Pancreas (tissue), 10 donors: ENCODE measurements at regions not wholly inside any gene's neighbourhood (a gene's known extent, or its start where the extent isn't known, plus 50 kb on each side); places are given as distances from the start of the nearest gene placed in this dataset.

Source experiments
- ATAC-seq, 4 donors: fragments of 200-7000 bp; cut with Tn5 transposase; one replicate each; pipeline versions ENCODE4 v1.8.0 to v1.9.1; 2020; ENCODE audit warnings: mild to moderate bottlenecking in 4 of 4, moderate library complexity in 4 of 4
- DNase-seq, 6 donors: peaks; one replicate each; pipeline ENCODE4 v3.0.0-alpha.2; 2020
- FAIRE-seq: peaks from 2 replicates; lab custom pipeline; 2012; peaks lifted over from hg19 to GRCh38; lab: Jason Lieb, UNC
- H3K27ac ChIP-seq, 4 donors: fragments of 200-600 bp; sonication (generic); 1 replicate in 3 of 4; 2 replicates in 1 of 4; pipeline versions ENCODE4 v1.5.0 to v1.8.0; 2020
- H3K27me3 ChIP-seq, 4 donors: fragments of 200-600 bp; one replicate each; pipeline ENCODE4 v1.8.0; 2021
- H3K36me3 ChIP-seq, 3 donors: fragments of 200-600 bp; sonication (generic) in 1 of 3; one replicate each; pipeline versions ENCODE4 v1.5.0 to v1.8.0; 2020 to 2021
- H3K4me1 ChIP-seq, 3 donors: fragments of 200-600 bp; one replicate each; pipeline ENCODE4 v1.8.0; 2021
- H3K4me3 ChIP-seq, 4 donors: fragments of 200-600 bp; sonication (generic) in 2 of 4; one replicate each; pipeline versions ENCODE4 v1.5.0 to v1.8.0; 2020 to 2021
- H3K9me3 ChIP-seq, 4 donors: fragments of 200-600 bp; one replicate each; pipeline ENCODE4 v1.8.0; 2021
- CTCF ChIP-seq, 4 donors: fragments of 200-600 bp; sonication (generic) in 3 of 4; IDR thresholded peaks; one replicate each; pipeline versions ENCODE4 v1.5.0 to v1.8.0; 2021; ENCODE audit warnings: antibody characterized with exemption in 4 of 4
- WGBS, 2 donors: extraction: QIAGEN DNeasy Blood & Tissue Kit; methylation state at CpG; one replicate each; pipeline ENCODE4 v1.1.7; 2013; 5-methylcytosine and 5-hydroxymethylcytosine counted together
- intact Hi-C, 3 donors: fragments of 100-400 bp; cut with DNase I; formaldehyde crosslinking; loops; one replicate each; pipeline versions ENCODE4 v1.11.1 to v1.14.2; 2022
- donor health status: healthy with polysubstance abuse.
- donor health status: DM: no; HTN: no; CAD: no; lungs with moderate emphysema.
- donor health status: DM: no; HTN: no; CAD: no.
- donor health status: control.
- donor health status: control.
- donor health status: Bipolar disorder and iron deficiency.
- donor health status: DM: yes; HTN: yes; CAD: no.
- donor health status: DM: no; HTN: no; CAD: no.
- donor health status: DM: no; HTN: no; CAD: no.
- donor health status: DM: yes; HTN: yes; CAD: no.

GRCh38 chr2:125588780-125589179 is 1067.2 kb upstream of the GYPC start:
- H3K36me3 ChIP-seq = no peaks in the 10 kb centered on the region
- no peak overlapping the region for H3K27ac ChIP-seq
- H3K9me3 ChIP-seq = no peaks in the 10 kb centered on the region
- no peak for ATAC-seq
- 61 to 67% methylated on average over 1 of the region's 1 CpG for WGBS, 2 donors
- TF ChIP-seq CTCF (IDR thresholded peaks at IDR 0.05) = no peak
- H3K27me3 ChIP-seq = no peaks in the 10 kb centered on the region
- no peak overlapping the region for H3K4me3 ChIP-seq
- no peak for FAIRE-seq
- no peak for DNase-seq
- no peaks in the 10 kb centered on the region for H3K4me1 ChIP-seq
- intact Hi-C loops = no loop called here

- H3K36me3 ChIP-seq = no peaks in the 10 kb centered on the region
- no peaks in the 10 kb centered on the region for H3K27me3 ChIP-seq
- intact Hi-C loops = no loop called here
- DNase-seq (no peak), ATAC-seq (no peak), FAIRE-seq (no peak)
- no peaks in the 10 kb centered on the region for H3K9me3 ChIP-seq
- no peak overlapping the region for H3K4me3 ChIP-seq
- 60 to 61% methylated on average over 4 of the region's 4 CpGs for WGBS, 2 donors
- no peak for TF ChIP-seq CTCF (IDR thresholded peaks at IDR 0.05)
- H3K4me1 ChIP-seq = no peaks in the 10 kb centered on the region
- H3K27ac ChIP-seq = no peak overlapping the region
Observed at GRCh38 chr2:125591954-125592353, 1064.0 kb upstream of the GYPC start.

DNA sequence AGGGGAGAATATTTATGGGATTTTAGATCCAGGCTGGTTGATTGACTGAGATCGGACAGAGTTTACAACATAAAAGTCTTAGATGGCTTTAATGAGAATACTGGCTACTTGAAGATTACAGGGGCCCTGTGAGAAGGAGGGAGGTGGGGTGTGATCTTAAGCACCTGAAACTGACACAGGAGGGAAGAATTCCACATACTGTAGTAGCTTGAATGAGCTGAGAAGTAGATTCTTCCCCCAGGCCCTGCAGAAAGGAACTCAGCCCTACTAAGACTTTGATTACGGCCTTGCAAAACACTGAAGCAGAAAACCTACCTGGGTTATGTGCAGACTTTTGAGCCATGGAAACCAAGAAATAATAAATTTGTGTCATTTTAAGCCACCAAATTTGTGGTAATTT is 1062.9 kb upstream of the GYPC start:
- H3K9me3 ChIP-seq = no peaks in the 10 kb centered on the region
- 63 to 76% methylated on average over 2 of the region's 2 CpGs for WGBS, 2 donors
- no peak overlapping the region for H3K27ac ChIP-seq
- TF ChIP-seq CTCF (IDR thresholded peaks at IDR 0.05) = no peak
- intact Hi-C loops = no loop called here
- H3K4me1 ChIP-seq = no peaks in the 10 kb centered on the region
- no peaks in the 10 kb centered on the region for H3K36me3 ChIP-seq
- no peak overlapping the region for H3K4me3 ChIP-seq
- H3K27me3 ChIP-seq = no peaks in the 10 kb centered on the region
- FAIRE-seq = no peak
- no peak for ATAC-seq
- no peak for DNase-seq

DNA sequence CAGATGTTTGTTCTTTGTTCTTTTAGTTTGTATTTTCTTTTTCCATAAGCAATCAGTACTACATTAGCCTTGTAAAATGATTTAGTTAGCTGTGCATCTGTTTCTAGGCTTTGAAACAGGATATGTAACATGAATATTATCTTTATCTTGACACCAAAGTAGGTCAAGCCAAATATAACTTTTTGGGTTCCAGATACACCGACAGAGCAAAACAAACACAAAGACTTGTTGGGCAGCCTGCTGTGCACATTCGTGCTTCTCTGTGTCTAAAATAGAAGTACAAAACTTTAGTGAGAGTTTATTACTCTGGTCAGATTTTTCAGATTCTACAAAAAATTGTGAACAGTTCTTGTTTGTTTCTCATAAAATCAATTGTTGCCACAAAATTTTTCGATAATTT is 1059.3 kb upstream of the GYPC start:
- Histone ChIP-seq H3K27me3 (no peaks in the 10 kb centered on the region), H3K4me1 (no peaks in the 10 kb centered on the region), H3K9me3 (no peaks in the 10 kb centered on the region), H3K36me3 (no peaks in the 10 kb centered on the region), H3K4me3 (no peak overlapping the region), H3K27ac (no peak overlapping the region)
- FAIRE-seq (no peak), DNase-seq (no peak), ATAC-seq (no peak)
- 25 to 28% methylated on average over 3 of the region's 3 CpGs for WGBS, 2 donors
- no peak for TF ChIP-seq CTCF (IDR thresholded peaks at IDR 0.05)
- intact Hi-C loops = no loop called here

DNA sequence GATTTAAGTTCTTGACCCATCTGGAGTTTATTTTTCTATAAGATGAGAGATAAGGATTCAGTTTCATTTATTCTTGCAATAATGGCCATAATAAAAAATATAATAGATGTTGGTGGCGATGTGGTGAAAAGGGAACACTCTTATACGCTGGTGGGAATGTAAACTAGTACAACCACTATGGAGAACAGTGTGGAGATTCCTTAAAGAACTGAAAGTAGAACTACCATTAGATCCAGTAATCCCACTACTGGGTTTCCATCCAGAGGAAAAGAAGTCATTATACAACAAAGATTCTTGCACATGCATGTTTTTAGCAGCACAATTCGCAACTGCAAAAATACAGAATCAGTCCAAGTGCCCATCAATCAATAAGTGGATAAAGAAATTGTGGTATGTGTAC is 1040.5 kb upstream of the GYPC start:
- FAIRE-seq = no peak
- intact Hi-C loops = no loop called here
- 71 to 79% methylated on average over 3 of the region's 3 CpGs for WGBS, 2 donors

More for the DNA sequence above, 1040.5 kb upstream of the GYPC start:
- no peaks in the 10 kb centered on the region for H3K27me3 ChIP-seq
- no peaks in the 10 kb centered on the region for H3K9me3 ChIP-seq
- H3K27ac ChIP-seq = no peak overlapping the region
- TF ChIP-seq CTCF (IDR thresholded peaks at IDR 0.05) = no peak
- no peak overlapping the region for H3K4me3 ChIP-seq
- no peaks in the 10 kb centered on the region for H3K4me1 ChIP-seq
- DNase-seq (no peak), ATAC-seq (no peak)
- H3K36me3 ChIP-seq = no peaks in the 10 kb centered on the region
